GM19397 (cell line): ENCODE measurements at regions not wholly inside any gene's neighbourhood (a gene's known extent, or its start where the extent isn't known, plus 50 kb on each side); places are given as distances from the start of the nearest gene placed in this dataset.
"Not testable (repeated sequence)": the region's sequence is repeated elsewhere in the genome, so short reads cannot be mapped to it uniquely, and the experiment has no call there.

ENCODE experiments used
- ATAC-seq: cut with Tn5 transposase; IDR thresholded peaks from one replicate; pipeline ENCODE4 v1.9.1; 2021; ENCODE audit warnings: mild to moderate bottlenecking, moderate library complexity; ENCODE audit not compliant: unreplicated experiment

GRCh38 chr11:98185245-98185644, 835.5 kb upstream of the CNTN5 start:
- no peak for ATAC-seq

- ATAC-seq = no peak
Observed at GRCh38 chr11:98194611-98195010, 826.1 kb upstream of the CNTN5 start.

- no peak for ATAC-seq
Observed at GRCh38 chr11:98195300-98195699, 825.4 kb upstream of the CNTN5 start.

GRCh38 chr11:98207086-98207485, 813.7 kb upstream of the CNTN5 start:
- no peak for ATAC-seq

- no peak for ATAC-seq
Observed at GRCh38 chr11:98227278-98227677, 793.5 kb upstream of the CNTN5 start.

- no peak for ATAC-seq
Observed at GRCh38 chr11:98230678-98231077, 790.1 kb upstream of the CNTN5 start.

GRCh38 chr11:98234698-98235097, 786.1 kb upstream of the CNTN5 start:
- no peak for ATAC-seq

- no peak for ATAC-seq
Observed at GRCh38 chr11:98243897-98244296, 776.9 kb upstream of the CNTN5 start.

GRCh38 chr11:98260983-98261382, 759.8 kb upstream of the CNTN5 start:
- ATAC-seq = no peak

- no peak for ATAC-seq
Observed at GRCh38 chr11:98277251-98277912, 743.4 kb upstream of the CNTN5 start.

- no peak for ATAC-seq
Observed at GRCh38 chr11:98289617-98290263, 731.0 kb upstream of the CNTN5 start.

- no peak for ATAC-seq
Observed at GRCh38 chr11:98296091-98296880, 724.5 kb upstream of the CNTN5 start.

GRCh38 chr11:98300719-98301118, 720.0 kb upstream of the CNTN5 start:
- no peak for ATAC-seq

GRCh38 chr11:98307827-98308491, 712.8 kb upstream of the CNTN5 start:
- no peak for ATAC-seq

GRCh38 chr11:98330306-98330705, 690.4 kb upstream of the CNTN5 start:
- ATAC-seq = not testable (repeated sequence)

- no peak for ATAC-seq
Observed at GRCh38 chr11:98358551-98358950, 662.2 kb upstream of the CNTN5 start.

- ATAC-seq = no peak
Observed at GRCh38 chr11:98365190-98365589, 655.6 kb upstream of the CNTN5 start.

GRCh38 chr11:98365941-98366340, 654.8 kb upstream of the CNTN5 start:
- no peak for ATAC-seq

- no peak for ATAC-seq
Observed at GRCh38 chr11:98390391-98390790, 630.4 kb upstream of the CNTN5 start.

GRCh38 chr11:98394500-98394899, 626.2 kb upstream of the CNTN5 start:
- not testable (repeated sequence) for ATAC-seq

GRCh38 chr11:98398508-98398907, 622.2 kb upstream of the CNTN5 start:
- no peak for ATAC-seq
